K562 (cell line): ENCODE measurements at regions not wholly inside any gene's neighbourhood (a gene's known extent, or its start where the extent isn't known, plus 50 kb on each side); places are given as distances from the start of the nearest gene placed in this dataset.

Source experiments
- BHLHE40 ChIP-seq: IDR thresholded peaks from 2 replicates; pipeline ENCODE4 v1.6.1; 2011; ENCODE audit warnings: low read length, improper control_type of control experiment
- CBX1 ChIP-seq: sonication (generic); IDR thresholded peaks from 2 replicates; pipeline ENCODE4 v1.6.1; 2016; ENCODE audit warnings: antibody characterized with exemption, low read depth, mild to moderate bottlenecking
- CBX8 ChIP-seq: fragments of 200-600 bp; sonication (generic); IDR thresholded peaks from 2 replicates; pipeline ENCODE4 v1.6.1; 2012; ENCODE audit warnings: borderline replicate concordance, mixed run types, low read depth, mild to moderate bottlenecking, moderate library complexity, mixed read lengths, low read length, control low read depth, inconsistent platforms; ENCODE audit not compliant: poor library complexity, severe bottlenecking; ENCODE audit errors: extremely low read depth
- CTCF ChIP-seq, 3 experiments: IDR thresholded peaks in 2 of 3; conservative IDR thresholded peaks in 1 of 3; 2 replicates each; pipeline ENCODE4 v1.5.1; 2011 to 2012; ENCODE audit warnings: low read length in 3 of 3, mild to moderate bottlenecking in 3 of 3, control low read depth in 2 of 3, improper control_type of control experiment in 1 of 3, inconsistent platforms in 1 of 3, low read depth in 1 of 3, mixed read lengths in 1 of 3, moderate library complexity in 1 of 3; ENCODE audit not compliant: insufficient read depth in 2 of 3
- CXXC5 ChIP-seq: fragments of 250-450 bp; sonication (Bioruptor Pico); IDR thresholded peaks from 2 replicates; pipeline ENCODE4 v1.8.0; 2022; ENCODE audit warnings: inconsistent platforms, mild to moderate bottlenecking, moderate library complexity
- ELF4 ChIP-seq: fragments of 450-650 bp; formaldehyde crosslinking; IDR thresholded peaks from 2 replicates; pipeline ENCODE4 v1.4.0; 2022; ENCODE audit warnings: missing genetic modification characterization
- HOMEZ ChIP-seq: fragments of 250-450 bp; sonication (Bioruptor Pico); IDR thresholded peaks from 2 replicates; pipeline ENCODE4 v1.4.0; 2020; ENCODE audit warnings: mild to moderate bottlenecking, moderate library complexity
- MYC ChIP-seq, 2 experiments: fragments of 250-450 bp in 1 of 2; sonication (Bioruptor Pico) in 1 of 2; IDR thresholded peaks; 2 replicates each; pipeline versions ENCODE4 v1.5.1 to v1.6.1; 2012 to 2021; ENCODE audit warnings: low read depth in 2 of 2, borderline replicate concordance in 1 of 2, improper control_type of control experiment in 1 of 2, low read length in 1 of 2, mild to moderate bottlenecking in 1 of 2, moderate library complexity in 1 of 2
- PKNOX1 ChIP-seq: fragments of 450-650 bp; IDR thresholded peaks from 2 replicates; pipeline ENCODE4 v1.6.1; 2016
- POLR2AphosphoS5 ChIP-seq: IDR thresholded peaks from 2 replicates; pipeline ENCODE4 v1.6.1; 2011; ENCODE audit warnings: mild to moderate bottlenecking, low read depth, low read length, moderate library complexity; ENCODE audit not compliant: control insufficient read depth, insufficient read depth
- ZNF23 ChIP-seq: fragments of 250-450 bp; sonication (Bioruptor Pico); IDR thresholded peaks from 2 replicates; pipeline ENCODE4 v1.4.0; 2020; ENCODE audit warnings: mild to moderate bottlenecking
- ZNF274 ChIP-seq: IDR thresholded peaks from 2 replicates; pipeline ENCODE4 v1.6.1; 2011; ENCODE audit warnings: low read depth, mild to moderate bottlenecking, low read length, moderate library complexity, borderline replicate concordance

GRCh38 chr12:90510948-90511347, 444.0 kb downstream of the CCER1 start:
- TF ChIP-seq CTCF (IDR thresholded peaks at IDR 0.05 in 2 of 3, conservative IDR thresholded peaks at IDR 0.05 in 1 of 3; ENCODE audit: insufficient read depth in 2 of 3, low read depth in 1 of 3, low read length in 3 of 3) (no peak), CBX1 (no peak), CXXC5 (CRISPR knock-in tag) (no peak), BHLHE40 (no peak), PKNOX1 (no peak), CBX8 (no peak), HOMEZ (CRISPR knock-in tag) (no peak), POLR2AphosphoS5 (no peak), ZNF274 (no peak), MYC (IDR thresholded peaks at IDR 0.05; ENCODE audit: low read depth, low read length) (no peak), MYC (CRISPR knock-in tag; IDR thresholded peaks at IDR 0.05; ENCODE audit: borderline replicate concordance, low read depth) (no peak), ZNF23 (CRISPR knock-in tag) (no peak), ELF4 (CRISPR knock-in tag) (no peak)
